Type B pancreatic cell (in vitro differentiated cells): ENCODE measurements at regions not wholly inside any gene's neighbourhood (a gene's known extent, or its start where the extent isn't known, plus 50 kb on each side); places are given as distances from the start of the nearest gene placed in this dataset.

ENCODE experiments used
- DNase-seq: peaks from one replicate; pipeline ENCODE4 v3.0.0; 2021; ENCODE audit warnings: mixed read lengths; ENCODE audit not compliant: unreplicated experiment; ENCODE audit errors: extremely low spot score
- H3K27ac Mint-ChIP-seq: 2 replicates; pipeline ENCODE4 v1.8.0; 2021; ENCODE audit warnings: mild to moderate bottlenecking, mixed read lengths
- H3K27me3 Mint-ChIP-seq: 2 replicates; pipeline ENCODE4 v1.8.0; 2021; ENCODE audit warnings: mixed read lengths
- H3K36me3 Mint-ChIP-seq: 2 replicates; pipeline ENCODE4 v1.8.0; 2021; ENCODE audit warnings: mixed read lengths
- H3K4me1 Mint-ChIP-seq: one replicate; pipeline ENCODE4 v1.8.0; 2021; ENCODE audit warnings: mixed read lengths; ENCODE audit not compliant: unreplicated experiment
- H3K4me3 Mint-ChIP-seq: 2 replicates; pipeline ENCODE4 v1.8.0; 2021; ENCODE audit warnings: mild to moderate bottlenecking, mixed read lengths
- H3K9me3 Mint-ChIP-seq: 2 replicates; pipeline ENCODE4 v1.8.0; 2021; ENCODE audit warnings: mixed read lengths
- TF ChIP-seq, protein P1 (sequence below): fragments of 200-600 bp; sonication (generic); conservative IDR thresholded peaks from 2 replicates; pipeline ENCODE4 v1.5.0; 2021; ENCODE audit warnings: antibody characterized with exemption, mild to moderate bottlenecking

DNA sequence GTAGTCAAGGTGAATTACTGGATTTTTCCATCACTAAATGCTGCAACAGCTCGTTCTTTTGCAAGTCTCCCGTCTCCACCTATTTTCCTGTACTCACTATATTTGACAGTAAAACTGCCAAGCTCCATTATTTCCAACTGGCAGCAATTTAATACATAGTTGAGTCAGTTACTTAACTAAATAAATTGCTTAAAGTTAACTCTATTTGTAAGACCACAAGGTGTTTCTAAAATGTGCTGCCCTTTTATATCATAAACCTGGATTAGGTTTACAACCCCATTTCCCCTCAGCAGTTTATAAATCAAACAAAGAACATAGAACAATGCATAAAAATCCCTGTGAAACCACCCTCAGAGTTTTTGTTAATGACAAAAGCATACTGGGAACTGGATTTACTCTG is 211.4 kb upstream of the DPH6 start:
- Mint-ChIP-seq H3K4me3 (no peak overlapping the region), H3K27ac (no peak overlapping the region), H3K27me3 (peaks cover 18% of the 10 kb centered on the region), H3K36me3 (no peaks in the 10 kb centered on the region), H3K9me3 (no peaks in the 10 kb centered on the region), H3K4me1 (peaks cover 48% of the 10 kb centered on the region)
- DNase-seq, result no peak
- TF ChIP-seq, protein P1, sequence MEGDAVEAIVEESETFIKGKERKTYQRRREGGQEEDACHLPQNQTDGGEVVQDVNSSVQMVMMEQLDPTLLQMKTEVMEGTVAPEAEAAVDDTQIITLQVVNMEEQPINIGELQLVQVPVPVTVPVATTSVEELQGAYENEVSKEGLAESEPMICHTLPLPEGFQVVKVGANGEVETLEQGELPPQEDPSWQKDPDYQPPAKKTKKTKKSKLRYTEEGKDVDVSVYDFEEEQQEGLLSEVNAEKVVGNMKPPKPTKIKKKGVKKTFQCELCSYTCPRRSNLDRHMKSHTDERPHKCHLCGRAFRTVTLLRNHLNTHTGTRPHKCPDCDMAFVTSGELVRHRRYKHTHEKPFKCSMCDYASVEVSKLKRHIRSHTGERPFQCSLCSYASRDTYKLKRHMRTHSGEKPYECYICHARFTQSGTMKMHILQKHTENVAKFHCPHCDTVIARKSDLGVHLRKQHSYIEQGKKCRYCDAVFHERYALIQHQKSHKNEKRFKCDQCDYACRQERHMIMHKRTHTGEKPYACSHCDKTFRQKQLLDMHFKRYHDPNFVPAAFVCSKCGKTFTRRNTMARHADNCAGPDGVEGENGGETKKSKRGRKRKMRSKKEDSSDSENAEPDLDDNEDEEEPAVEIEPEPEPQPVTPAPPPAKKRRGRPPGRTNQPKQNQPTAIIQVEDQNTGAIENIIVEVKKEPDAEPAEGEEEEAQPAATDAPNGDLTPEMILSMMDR, result no peak

DNA sequence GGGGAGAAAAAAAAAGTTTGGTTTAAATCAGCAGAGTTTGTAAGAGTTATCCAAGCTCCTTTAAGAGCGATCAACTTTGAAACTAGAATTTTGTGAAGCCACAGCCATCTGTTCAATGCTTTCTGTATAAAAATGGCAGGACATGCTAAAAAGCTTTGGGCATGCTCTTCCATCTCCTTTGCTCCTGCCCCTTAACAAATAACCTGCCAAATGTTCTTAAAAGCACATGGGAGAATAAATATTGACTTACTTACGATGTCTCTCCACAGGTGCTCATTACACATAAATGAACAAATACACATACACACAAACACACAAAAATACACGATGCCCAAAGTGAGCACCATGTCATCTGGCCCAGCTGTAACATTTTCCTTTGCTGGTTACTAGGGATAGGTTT is 211.8 kb upstream of the DPH6 start:
- Mint-ChIP-seq H3K27ac (no peak overlapping the region), H3K9me3 (no peaks in the 10 kb centered on the region), H3K27me3 (peaks cover 18% of the 10 kb centered on the region), H3K36me3 (no peaks in the 10 kb centered on the region), H3K4me3 (no peak overlapping the region), H3K4me1 (peaks cover 48% of the 10 kb centered on the region)
- TF ChIP-seq, protein P1, result no peak
- no peak for DNase-seq

DNA sequence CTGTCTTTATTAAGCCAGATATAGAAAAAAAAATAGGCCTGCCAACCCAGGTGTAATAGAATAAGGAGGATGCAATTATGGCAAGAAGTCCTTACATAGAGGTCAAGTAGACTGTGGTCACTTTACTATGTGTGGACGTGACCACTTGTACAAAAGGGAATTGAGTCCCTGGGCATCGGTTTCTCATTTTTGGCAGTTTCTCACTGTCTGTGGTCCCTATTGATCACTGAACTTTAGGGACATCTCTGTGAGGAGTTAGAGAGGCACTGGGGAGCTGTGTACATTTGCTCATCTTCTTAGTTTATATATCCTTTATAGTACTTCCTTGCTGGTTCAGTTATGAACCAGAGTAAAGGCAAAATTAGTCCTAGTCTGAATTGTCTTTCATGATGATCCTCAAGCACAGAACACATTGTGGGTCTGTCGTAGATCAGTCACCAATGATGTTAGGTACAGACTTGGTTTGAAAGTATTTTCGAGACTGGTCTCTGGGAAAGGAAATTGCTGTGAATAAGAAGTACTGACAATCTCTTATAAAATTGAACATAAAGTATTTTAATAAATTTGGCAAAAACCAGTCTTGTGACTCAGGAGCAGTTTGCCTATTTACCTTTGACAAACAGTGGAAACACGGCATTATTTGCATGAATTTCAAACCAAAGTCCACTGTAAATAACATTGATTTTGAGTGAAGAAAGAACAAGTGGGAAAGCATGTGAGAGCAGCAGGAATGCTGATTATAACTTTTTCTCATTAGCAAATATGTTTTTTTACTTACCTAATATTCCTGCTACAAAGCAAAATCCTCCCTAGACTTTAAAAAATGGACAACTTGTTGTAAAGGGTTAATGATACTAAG is 218.9 kb upstream of the DPH6 start:
- Mint-ChIP-seq H3K27me3 (peaks cover 7% of the 10 kb centered on the region), H3K4me3 (no peak overlapping the region), H3K4me1 (peaks cover 5% of the 10 kb centered on the region), H3K27ac (no peak overlapping the region), H3K9me3 (peaks cover 5% of the 10 kb centered on the region), H3K36me3 (no peaks in the 10 kb centered on the region)
- TF ChIP-seq, protein P1, result no peak
- DNase-seq, result no peak

DNA sequence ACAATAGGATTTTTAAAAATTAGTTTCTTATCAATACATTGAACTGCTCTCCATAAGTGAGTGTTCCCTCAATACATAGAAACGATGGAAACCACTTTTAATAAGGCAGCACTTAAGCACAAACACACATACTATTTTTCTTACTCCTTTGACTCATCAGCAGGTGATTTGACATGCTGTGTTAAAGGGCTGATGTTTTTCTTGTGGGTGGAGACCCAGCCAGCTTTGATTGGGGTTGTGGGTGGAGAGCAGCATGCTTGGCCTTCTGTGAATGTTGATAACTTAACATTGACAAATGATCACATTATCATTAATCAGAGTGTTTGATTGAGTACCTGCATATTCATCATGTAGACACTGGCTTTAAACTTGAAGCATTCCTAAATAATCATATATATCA is 223.0 kb upstream of the DPH6 start:
- Mint-ChIP-seq H3K4me1 (peaks cover 5% of the 10 kb centered on the region), H3K9me3 (peaks cover 5% of the 10 kb centered on the region), H3K27me3 (peaks cover 28% of the 10 kb centered on the region), H3K27ac (no peak overlapping the region), H3K4me3 (no peak overlapping the region), H3K36me3 (no peaks in the 10 kb centered on the region)
- TF ChIP-seq, protein P1, result no peak
- DNase-seq, result no peak

DNA sequence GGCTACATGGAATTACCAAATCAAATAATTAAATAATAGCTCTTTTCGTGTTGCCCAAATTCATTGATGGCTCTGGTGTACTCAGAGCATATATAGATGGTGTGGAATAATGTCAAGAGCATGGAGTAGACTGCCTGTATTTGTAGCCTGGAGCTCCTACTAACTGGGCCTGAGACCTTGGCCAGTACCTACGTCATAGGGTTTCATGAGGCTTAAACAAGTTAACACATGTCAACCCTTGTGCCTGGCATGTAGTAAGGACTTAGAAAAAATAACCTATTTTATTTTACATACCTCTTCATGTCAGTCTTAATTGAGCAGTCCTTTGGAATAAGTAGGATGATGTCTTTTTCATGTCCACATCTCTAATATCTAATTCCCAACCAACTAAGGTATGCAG is 223.7 kb upstream of the DPH6 start:
- Mint-ChIP-seq H3K36me3 (no peaks in the 10 kb centered on the region), H3K4me3 (no peak overlapping the region), H3K27ac (no peak overlapping the region), H3K27me3 (peaks cover 28% of the 10 kb centered on the region), H3K9me3 (peaks cover 5% of the 10 kb centered on the region), H3K4me1 (peaks cover 5% of the 10 kb centered on the region)
- TF ChIP-seq, protein P1, result no peak
- no peak for DNase-seq
